ENCODE measurements at regions not wholly inside any gene's neighbourhood (a gene's known extent, or its start where the extent isn't known, plus 50 kb on each side); places are given as distances from the start of the nearest gene placed in this dataset.

- no peak for TF ChIP-seq POLR2A (IDR thresholded peaks at IDR 0.05)
- no peak for TF ChIP-seq CTCF (IDR thresholded peaks at IDR 0.05 in 4 of 5, conservative IDR thresholded peaks at IDR 0.05 in 1 of 5)
Measured at GRCh38 chr9:20205821-20206220, 416.5 kb downstream of the MLLT3 start.
